ENCODE measurements at regions not wholly inside any gene's neighbourhood (a gene's known extent, or its start where the extent isn't known, plus 50 kb on each side); places are given as distances from the start of the nearest gene placed in this dataset.

- H3K27ac ChIP-seq: no peak overlapping the region
- ChIA-PET CTCF (interaction anchor here (0.8 kb wide), 1 partner anchor 182 kb away, joined by 3 read pairs; no protein-coding TSS in a partner anchor), POLR2A (ENCODE audit: low non-redundant PET) (interaction anchor here (0.6 kb wide), 1 partner anchor 245 kb away, joined by 3 read pairs; no protein-coding TSS in a partner anchor)
- no peak for DNase-seq (ENCODE audit: low spot score)
- no peak for TF ChIP-seq CTCF (conservative IDR thresholded peaks at IDR 0.05; ENCODE audit: low read depth)
These were observed 142.6 kb upstream of the RPS6KA2 start for GRCh38 chr6:166769648-166770047.

GRCh38 chr6:166768761-166769160, 141.7 kb upstream of the RPS6KA2 start:
- ChIA-PET CTCF (no interaction called here), POLR2A (ENCODE audit: low non-redundant PET) (no interaction called here)
- TF ChIP-seq CTCF (conservative IDR thresholded peaks at IDR 0.05; ENCODE audit: low read depth): no peak

GRCh38 chr6:166767230-166767629, 140.2 kb upstream of the RPS6KA2 start:
- H3K27ac ChIP-seq: no peak overlapping the region
- ChIA-PET CTCF (interaction anchor here (3.8 kb wide), 1 partner anchor 8 kb away, joined by 17 read pairs; no protein-coding TSS in a partner anchor), POLR2A (ENCODE audit: low non-redundant PET) (interaction anchor here (0.7 kb wide), 1 partner anchor 135 kb away, joined by 4 read pairs; no protein-coding TSS in a partner anchor)
- DNase-seq (ENCODE audit: low spot score): no peak
- no peak for TF ChIP-seq CTCF (conservative IDR thresholded peaks at IDR 0.05; ENCODE audit: low read depth)

More at GRCh38 chr6:166768761-166769160, 141.7 kb upstream of the RPS6KA2 start:
- DNase-seq (ENCODE audit: low spot score): no peak
- H3K27ac ChIP-seq: no peak overlapping the region

GRCh38 chr6:166766769-166767168, 139.7 kb upstream of the RPS6KA2 start:
- ChIA-PET POLR2A (ENCODE audit: low non-redundant PET) (no interaction called here), CTCF (interaction anchor here (3.8 kb wide), 1 partner anchor 8 kb away, joined by 17 read pairs; no protein-coding TSS in a partner anchor)
- TF ChIP-seq CTCF (conservative IDR thresholded peaks at IDR 0.05; ENCODE audit: low read depth): no peak
- no peak for DNase-seq (ENCODE audit: low spot score)
- no peak overlapping the region for H3K27ac ChIP-seq

- CTCF ChIA-PET: interaction anchor here (3.8 kb wide), 1 partner anchor 10 kb away, joined by 17 read pairs; no protein-coding TSS in a partner anchor
- no peak for DNase-seq (ENCODE audit: low spot score)
- no peak overlapping the region for H3K27ac ChIP-seq
- no peak for TF ChIP-seq CTCF (conservative IDR thresholded peaks at IDR 0.05; ENCODE audit: low read depth)
- POLR2A ChIA-PET (ENCODE audit: low non-redundant PET): interaction anchor here (0.6 kb wide), 1 partner anchor 138 kb away, joined by 4 read pairs; the partner anchor contains the start of gene RPS6KA2
These were observed 138.1 kb upstream of the RPS6KA2 start for GRCh38 chr6:166765234-166765541.

- no peak for TF ChIP-seq CTCF (conservative IDR thresholded peaks at IDR 0.05; ENCODE audit: low read depth)
- DNase-seq (ENCODE audit: low spot score): no peak
- no peak overlapping the region for H3K27ac ChIP-seq
- ChIA-PET CTCF (interaction anchor here (3.8 kb wide), 1 partner anchor 11 kb away, joined by 17 read pairs; no protein-coding TSS in a partner anchor), POLR2A (ENCODE audit: low non-redundant PET) (interaction anchor here (0.6 kb wide), 1 partner anchor 137 kb away, joined by 4 read pairs; the partner anchor contains the start of gene RPS6KA2)
These were observed 137.6 kb upstream of the RPS6KA2 start for GRCh38 chr6:166764473-166765233.
